ENCODE measurements at regions not wholly inside any gene's neighbourhood (a gene's known extent, or its start where the extent isn't known, plus 50 kb on each side); places are given as distances from the start of the nearest gene placed in this dataset.

DNA sequence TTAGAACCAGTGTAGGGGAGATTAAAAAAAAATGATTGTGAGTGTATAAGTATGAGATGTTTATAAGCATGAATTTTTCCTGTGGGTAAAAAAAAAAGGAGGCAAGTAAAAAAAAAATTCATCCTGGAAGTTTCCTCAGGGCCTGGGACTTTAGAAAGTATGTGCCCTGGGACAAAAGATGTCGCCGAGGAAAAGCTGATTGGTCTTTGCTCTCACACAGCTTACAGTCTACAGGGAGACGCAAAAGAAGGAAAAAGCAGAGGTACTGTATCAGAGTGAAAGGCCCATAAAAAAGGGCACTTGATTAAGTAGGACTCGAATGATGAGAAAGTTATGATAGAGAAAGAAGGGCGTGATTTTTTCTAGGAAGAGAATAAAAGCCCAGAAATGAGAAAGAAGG is 501.4 kb upstream of the MEF2C start:
- DNase-seq, result no peak

DNA sequence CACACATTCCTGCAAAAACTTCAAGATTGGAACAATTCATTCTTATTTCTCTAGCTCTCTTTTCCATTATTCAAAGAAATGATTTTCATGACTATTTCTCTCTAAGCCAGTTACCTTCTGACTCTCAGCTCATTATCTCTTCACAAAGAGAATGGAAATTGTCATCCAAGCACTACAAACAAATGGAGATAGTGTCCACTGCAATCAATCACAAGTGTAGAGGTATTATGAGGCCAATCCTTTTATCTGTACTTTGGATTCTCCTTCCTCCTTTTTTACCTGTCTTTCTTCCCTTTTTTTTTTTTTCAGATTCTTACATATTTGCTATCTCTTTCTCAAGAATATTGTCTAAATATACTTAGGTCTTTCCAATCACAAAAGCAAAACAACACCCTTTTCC is 497.7 kb upstream of the MEF2C start:
- DNase-seq, result no peak

DNA sequence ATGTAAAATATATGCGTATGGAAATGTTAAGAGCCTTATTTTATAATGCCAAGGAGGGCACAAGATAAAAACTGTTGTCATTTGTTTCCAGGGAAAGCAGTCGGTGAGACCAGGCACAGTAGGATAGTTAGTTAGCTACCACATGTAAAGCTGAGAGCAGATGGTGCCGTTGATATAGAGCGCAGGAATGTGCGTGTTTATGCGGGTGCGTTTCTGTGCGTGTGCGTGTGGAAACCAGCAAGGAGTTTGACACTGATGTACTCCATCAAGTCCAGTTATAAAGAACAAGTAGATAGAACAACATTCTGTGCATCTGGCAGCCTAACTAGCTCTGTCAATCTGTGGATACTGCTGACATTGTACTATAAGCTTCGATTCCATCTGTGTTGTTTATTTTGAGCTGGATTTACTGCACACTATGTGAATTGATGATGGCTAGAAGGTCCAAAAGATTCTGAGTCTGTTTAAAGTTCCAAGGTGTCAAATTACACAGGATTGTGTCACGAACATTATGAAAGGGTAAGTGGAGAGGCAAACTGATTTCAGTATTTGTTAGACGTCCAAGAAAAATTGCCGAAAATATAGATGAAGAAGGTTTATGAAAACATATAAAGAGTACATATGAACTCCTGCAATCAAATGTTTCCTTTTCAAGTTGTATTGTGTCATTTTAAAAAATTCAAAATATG is 494.9 kb upstream of the MEF2C start:
- no peak for DNase-seq

DNA sequence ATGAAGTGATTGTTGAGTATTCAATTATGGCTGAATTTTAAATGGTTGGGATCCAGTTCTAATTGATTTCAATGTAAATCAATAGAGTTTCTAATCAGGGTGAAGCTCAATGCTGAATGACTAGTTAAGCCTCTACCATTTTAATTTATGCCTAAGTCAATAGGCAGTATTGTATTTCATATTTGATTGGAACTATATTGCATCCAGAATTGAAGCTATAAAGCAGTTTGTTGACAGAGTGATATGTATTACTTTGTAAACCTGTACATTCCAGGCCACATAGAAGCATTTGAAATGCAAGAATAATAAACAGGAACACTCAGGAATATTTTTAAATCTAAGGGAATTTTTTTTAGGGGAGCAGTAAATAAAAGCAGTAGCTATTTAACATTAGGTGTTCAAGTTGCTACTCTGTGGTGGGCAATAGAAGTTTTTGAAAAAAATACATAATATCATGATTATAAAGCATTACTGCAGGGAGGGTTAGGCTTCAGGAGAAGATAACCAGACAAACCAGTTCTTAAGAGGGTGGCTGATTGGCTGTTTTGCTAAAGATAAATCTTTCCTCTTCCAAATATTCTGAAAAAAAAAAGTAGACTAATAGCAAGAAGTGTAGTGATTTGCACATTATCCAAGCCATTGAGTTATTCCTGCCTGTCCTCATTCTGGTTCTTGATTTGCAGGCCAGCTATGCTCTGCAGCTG is 492.0 kb upstream of the MEF2C start:
- no peak for DNase-seq

DNA sequence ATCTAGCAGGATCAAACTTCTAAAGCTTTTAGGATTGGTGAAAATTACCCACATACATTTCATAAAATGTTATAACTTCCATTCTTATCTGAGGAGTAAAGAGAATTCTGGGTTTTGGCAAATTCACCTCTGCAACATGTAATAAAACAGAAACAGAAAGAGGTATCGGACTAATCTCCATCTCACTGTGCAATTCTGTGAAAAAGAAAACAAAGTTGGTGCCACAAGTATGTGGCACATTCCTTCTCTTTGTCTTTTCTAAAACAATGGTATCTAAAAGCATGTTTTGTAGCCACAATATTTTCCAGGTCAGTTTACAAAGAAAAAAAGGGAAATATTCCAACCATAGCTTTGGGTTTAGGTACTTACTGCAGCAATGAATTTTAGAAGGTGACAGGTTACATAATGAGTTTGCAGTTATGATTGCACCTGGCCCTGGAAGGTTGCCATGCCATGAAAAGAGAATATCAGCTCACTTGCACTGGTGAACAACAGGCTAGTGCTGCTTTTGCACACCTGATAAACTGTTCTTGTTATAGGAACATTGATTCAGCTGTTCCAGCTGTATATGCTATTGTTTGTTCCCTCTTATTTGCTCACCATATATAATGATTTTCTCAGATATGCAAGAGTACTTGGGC is 491.3 kb upstream of the MEF2C start:
- DNase-seq, result no peak

DNA sequence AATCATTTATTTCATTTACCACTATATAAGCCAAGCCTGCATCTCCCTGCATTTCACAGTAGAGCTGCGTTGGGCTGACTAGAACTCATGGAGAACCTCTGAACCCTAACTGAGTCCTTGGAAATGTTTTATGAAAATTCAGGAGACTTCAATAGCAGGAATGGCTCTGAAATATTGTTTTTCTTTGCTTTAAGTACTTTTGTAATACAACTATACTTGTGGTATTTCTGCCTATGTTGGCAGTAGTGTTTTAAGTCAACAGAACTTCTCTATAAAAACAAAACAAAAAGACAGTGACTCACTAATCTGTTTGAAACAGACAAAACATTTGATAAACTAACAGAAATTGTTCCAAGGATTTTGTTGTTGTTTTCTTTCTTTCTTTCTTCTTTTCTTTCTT is 489.2 kb upstream of the MEF2C start:
- DNase-seq, result no peak

DNA sequence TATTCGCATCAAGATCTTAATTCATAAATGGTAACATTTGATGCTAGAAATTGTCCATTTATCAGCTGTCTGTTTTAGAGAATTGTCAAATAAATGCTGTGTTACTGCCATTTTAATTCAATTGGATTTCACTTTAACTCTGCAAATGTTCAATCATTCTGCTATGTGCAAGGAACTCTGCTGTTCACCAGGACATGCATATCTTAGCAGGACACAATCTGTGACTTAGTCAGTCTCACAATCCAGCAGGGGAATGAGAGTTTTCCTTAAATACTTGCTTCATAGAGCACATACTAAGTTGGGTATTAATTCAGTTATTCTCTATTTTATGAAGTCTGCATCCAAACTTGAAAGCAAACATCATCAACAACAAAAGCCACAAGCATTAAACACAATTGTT is 488.7 kb upstream of the MEF2C start:
- DNase-seq, result no peak

DNA sequence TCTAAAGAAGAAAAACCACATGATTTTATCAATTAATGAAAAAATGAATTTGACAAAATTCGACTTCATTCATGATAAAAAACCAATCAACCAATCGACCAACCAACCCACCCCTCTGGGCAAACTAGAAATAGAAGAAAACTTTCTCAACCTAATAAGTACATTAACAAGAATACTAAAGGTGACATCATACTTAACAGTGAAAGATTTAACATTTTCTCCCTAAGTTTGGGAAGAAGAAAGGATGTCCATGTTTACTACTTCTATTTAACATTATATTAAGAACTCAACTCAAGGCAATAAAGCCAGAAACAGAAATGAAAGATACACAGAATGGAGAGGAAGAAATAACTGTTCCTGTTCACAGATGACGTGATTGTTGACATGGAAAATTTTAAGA is 476.1 kb upstream of the MEF2C start:
- DNase-seq, result no peak

DNA sequence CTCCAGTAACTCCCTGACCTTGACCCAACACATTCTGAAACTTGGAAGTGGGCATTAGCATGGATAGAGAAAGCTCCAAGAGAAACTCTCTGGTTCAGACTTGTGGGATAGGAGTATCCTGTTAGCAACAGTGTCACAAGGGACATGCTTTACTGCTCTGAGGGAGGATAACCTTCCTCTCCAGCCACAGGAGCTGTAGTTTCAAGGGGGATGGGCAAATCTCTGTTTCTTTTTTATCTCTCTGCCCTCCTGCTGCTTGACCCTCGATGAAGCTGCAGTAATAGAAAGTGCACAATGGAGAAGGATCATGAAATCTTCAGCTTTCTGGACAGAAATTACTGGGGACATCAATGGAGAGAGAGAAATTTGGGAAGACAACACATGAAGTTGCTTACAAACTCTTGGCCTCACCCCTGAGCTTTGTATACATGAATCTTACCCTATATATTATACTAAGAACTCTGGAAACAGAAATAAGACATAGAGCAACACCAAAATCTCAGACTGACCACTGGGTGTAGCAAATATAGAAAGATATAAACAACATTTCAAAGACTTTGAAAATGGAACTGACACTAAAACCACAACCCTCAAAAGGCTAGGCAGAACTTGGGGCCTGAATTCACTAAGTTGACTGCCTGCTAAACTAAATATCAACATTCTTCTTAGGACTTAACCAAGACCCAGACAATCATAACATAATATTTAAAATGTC is 471.0 kb upstream of the MEF2C start:
- DNase-seq, result no peak

DNA sequence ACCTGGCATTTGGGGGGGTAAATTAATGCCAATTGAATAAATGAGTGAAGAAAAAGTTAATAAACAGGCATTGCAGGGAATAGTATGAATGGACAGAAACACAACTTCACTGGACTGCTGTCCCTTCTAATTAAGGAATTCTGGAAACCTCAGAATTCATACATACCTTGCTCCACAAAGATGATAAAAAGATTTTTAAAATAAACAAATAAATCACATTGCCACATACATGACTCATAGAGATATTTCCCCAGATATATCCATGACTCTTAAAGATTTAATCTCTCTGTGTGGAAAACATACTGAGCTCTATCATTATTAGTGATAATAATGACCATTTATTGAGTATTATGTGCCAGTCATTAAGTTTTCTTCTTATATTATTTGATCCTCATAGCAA is 469.0 kb upstream of the MEF2C start:
- no peak for DNase-seq

DNA sequence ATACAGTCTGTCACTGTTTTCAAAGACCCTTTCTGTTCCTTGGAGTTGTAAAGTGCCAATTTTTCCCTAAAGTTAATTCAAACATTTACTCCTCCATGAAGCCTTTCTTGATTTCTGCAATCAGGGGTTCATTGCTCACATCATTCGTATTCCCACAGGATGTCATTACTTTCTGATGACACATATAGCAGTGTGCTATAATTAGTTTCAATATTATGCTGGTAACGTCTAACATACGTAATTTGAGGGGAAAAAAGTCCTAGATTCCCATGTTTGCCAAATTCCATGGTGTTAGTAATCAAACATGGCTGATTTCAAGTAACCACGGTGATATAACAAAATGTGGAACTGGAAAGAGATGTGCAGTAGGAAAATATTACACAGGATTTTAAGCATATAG is 468.2 kb upstream of the MEF2C start:
- no peak for DNase-seq

DNA sequence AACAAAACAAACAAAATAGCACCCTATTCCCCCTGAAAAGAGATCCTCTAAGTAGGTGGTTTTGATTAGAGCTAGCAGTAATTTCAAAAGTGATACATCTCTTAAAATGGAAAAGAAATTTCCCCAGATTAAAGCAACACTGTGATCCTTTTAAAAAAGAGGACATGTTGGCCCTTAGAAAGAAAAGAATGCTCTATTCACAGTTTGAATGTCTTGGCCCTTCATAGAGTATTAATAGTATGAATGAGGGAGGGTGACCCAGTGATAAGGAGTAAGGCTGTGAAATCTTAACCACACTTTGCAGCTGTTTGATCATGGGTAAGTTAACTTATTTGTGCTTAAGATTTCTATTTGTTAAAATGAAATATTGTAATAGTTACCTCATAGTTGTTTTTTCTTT is 467.7 kb upstream of the MEF2C start:
- DNase-seq, result no peak

DNA sequence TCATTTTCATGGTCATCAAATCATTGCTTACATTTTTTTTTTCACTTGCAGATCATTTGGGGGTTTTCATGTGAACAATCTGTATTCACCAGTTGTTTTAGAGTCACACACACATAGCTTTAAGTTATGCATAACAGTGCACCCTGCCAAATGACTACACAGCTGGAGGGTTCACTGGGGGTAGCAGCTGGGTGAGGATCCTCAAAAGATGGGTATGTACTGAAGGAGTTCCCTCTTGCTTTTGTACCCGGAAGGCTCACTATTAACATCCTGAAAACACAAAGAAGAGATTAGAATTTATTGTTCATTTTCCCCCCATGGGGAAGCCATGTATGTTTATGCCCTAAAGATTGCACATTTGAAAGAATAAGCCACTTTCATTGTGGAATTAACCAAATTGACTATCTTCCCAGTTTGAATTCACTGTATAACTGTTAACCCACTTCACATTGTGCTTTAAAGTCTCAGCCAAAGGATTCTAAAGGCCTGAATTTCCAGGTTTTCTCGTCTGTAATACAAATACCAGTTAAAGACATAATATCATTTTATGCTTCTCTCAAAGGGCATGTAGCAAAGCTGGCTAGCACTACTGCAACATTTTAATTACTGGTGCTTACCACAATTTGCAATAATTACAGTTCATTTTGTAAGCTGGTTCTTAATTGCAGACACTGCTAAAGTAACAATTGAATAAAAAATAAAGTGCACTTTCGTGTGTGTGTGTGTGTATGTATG is 466.4 kb upstream of the MEF2C start:
- DNase-seq, result no peak

DNA sequence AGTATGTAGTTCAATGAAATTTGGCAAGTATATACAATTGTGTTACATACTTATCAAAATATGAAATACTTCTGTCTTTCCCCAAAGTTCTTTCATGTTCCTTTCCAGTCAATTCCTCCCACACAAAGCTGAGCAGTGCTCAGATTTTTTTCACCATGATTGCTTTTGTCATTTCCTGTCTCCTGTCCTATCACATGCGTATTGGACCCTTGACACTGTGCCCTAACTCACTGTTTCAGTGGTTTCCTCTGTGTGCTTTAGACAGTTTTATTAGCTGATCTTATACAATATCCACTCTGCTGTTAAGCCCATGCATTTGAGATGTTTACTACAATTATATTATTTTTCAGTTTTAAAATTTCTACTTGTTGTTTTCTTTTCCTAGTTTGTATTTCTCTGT is 463.6 kb upstream of the MEF2C start:
- DNase-seq, result no peak

DNA sequence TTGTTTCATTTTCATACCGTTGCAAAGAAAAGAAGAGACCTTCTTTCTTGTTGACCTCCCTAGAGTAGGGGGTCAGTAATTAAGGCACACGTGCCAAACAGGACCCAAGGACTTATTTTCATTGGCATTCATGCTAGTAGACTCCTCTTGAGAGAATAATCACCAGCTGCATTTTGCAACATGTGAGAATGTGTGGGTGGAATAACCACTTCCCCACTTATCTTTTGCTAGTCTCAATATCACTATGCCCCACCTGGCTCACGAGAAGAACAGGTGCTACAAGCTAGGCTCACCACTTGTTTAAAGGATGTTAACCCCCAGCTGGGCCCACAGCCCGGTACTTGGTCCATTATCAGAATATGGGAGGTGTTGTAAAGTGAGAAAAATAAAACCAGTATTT is 460.7 kb upstream of the MEF2C start:
- DNase-seq, result no peak

DNA sequence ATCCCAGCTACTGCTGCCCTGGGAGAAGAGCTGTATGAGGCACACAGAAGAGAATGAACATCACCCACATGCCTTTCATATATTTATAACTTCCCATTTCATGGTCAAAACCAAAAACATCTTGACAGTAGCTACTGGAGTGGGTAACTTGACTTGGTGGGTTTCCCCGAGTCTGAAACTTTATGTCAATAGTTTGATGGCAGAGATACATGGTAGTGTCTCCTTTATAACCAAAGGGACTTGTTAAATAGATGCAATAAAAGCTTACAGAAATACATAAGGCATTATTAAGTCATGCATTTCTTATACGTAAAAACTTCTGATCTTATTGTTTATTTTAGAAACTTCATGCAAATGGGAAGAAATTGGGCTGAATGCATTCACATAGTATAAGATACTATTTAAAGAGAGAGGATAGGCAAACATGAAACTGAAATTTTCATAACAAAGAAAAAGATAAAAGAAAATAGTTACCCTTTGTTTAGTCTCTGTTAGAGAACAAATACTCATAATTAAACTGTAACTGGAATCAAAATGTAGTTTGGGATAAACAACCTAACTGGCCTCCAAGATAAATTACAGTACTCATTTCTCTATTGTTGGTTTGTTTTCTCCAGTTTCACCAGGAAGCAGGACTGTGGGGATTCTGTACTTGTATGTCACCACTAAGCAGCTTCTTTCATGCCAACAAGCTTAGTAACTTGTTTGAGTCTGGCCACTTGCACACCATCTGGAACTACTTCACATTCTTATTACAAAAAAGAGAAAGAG is 459.3 kb upstream of the MEF2C start:
- no peak for DNase-seq

DNA sequence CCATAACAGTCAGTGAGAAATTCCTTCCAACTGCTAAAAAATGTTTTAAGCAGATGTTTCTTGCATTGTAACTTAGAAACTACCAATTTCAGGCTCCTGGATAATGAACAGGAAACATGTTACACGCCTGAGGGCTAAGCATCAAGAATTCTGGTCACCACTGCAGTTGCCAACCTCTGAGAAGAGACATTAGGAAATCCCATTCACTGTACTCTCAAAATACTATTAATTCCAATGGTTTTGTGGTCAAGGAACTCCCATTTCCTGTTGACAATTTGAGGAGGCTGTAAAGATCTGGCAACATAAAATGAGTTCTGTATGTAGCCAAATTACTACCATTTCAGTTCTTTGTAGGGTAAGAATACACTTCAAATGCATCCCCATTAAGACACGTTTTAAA is 456.0 kb upstream of the MEF2C start:
- DNase-seq, result no peak

DNA sequence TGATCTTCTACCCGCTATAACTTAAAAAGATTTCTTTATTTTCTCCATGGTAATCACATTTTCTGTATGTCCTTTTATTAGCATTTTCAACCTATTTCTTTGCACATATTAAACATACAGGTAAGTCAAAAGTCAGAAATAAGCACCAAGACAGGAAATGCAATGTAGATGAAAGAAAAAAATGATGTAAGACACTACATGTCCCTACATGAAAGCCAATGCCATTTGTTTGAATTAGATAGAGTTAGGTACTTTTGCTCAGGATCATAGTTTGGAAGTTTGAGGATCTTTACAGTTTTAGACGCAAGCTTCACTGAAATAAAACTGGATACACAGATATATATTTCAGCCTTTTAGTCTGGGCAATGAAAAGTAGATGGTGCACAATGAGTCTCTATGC is 453.1 kb upstream of the MEF2C start:
- no peak for DNase-seq

DNA sequence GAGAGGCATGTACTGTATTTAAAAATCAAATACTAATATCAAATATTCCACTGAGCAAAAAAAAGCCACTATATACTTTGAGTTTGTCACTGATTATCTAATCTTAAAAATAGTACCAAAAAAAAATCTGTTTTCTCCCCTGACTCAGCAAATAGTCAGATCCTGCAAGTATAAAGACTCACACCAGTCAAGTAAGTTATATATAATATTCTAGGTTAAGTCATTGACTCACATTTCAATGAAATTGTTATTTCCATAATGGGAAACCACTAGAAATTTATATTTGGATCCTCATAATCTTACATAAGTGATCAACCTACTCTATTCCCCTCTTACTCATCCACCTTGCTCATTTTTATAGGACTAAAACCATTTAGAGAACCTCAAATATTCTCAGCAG is 447.2 kb upstream of the MEF2C start:
- DNase-seq, result no peak

DNA sequence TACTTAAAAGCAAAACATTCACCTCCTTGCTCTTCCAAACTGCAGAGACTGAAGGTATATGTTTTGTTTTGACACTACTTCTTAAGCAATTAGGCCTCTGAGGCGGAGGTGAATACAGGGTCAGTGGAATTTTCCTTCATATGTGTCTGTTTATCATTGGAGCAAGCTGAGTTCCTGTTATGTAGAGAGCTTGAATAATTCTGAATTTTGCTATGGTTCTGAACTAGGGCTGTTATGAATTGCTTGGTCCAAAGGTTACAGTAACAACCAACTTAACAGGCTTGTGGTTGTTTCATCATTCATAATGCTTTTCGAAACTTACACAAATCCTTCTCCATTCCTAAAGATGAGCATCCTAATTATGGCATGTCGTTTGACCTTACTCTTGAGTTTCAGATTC is 444.6 kb upstream of the MEF2C start:
- DNase-seq, result no peak

DNA sequence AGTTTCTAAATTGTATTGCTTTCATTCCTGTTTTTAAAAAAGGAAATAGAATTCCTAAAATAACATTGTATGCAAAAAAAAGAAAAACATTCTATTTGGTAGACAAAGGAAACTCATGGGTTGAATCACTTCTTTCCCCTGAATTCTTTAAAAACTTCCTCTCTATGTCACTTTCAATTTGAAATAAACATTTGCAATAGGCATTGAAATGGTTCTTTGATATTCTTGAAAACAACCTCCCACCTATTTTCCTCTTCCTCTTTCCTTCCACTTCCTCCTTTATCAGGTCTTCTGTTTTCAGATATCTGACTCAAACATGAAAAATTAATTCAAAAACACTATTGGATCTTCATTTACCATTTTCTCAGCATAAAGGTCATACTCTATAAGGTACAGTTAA is 442.0 kb upstream of the MEF2C start:
- DNase-seq, result no peak
